Muscle of arm (tissue), 1 donor: ENCODE measurements at regions not wholly inside any gene's neighbourhood (a gene's known extent, or its start where the extent isn't known, plus 50 kb on each side); places are given as distances from the start of the nearest gene placed in this dataset.

Source experiments
- DNase-seq: peaks from one replicate; pipeline ENCODE4 v3.0.0-alpha.2; 2013

- DNase-seq: no peak
Observed at GRCh38 chr2:109070290-109070689, 58.7 kb upstream of the SH3RF3 start.

- DNase-seq: no peak
Observed at GRCh38 chr2:109069331-109070194, 59.4 kb upstream of the SH3RF3 start.

DNA sequence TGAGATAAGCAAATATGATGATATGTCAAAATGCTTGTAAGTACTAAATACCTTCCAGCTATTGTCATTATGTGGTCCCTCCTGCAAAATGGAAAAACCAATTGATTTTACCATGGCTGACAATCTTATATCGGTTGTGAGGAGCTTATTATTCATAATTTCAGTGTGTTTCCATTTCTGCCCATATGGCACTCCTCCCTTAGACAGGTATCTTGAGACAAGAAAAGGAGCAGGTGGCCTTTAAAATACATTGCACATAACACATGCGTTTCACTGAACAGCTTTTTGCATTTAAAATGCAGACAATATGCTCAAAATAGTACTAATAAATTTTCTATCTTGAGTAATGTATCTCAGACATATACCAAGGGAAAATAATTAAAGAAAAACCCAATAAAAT is 60.2 kb upstream of the SH3RF3 start:
- no peak for DNase-seq

DNA sequence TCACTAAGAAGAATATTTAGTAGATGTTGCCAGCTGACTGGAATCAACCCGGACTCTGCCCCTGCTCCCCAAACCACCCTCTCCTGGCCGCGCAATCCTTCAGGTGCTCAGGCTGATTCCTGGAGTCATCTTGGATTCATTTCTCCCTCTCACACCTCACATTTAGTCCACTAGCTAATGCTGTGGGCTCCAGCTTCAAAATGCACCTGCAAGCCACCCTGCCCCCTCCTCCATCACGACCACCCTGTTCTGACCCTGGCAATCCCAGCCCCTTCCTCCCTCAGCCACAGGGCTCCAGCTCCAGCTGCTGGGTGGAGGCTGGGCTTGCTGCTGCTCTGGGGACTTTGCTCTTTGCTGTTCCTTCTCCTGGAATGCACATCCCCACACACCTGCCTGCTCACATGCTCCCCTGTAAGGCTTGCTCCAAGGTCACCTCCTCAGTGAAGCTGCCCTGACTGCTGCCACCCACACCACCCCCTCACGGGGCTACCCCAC is 61.3 kb upstream of the SH3RF3 start:
- no peak for DNase-seq

DNA sequence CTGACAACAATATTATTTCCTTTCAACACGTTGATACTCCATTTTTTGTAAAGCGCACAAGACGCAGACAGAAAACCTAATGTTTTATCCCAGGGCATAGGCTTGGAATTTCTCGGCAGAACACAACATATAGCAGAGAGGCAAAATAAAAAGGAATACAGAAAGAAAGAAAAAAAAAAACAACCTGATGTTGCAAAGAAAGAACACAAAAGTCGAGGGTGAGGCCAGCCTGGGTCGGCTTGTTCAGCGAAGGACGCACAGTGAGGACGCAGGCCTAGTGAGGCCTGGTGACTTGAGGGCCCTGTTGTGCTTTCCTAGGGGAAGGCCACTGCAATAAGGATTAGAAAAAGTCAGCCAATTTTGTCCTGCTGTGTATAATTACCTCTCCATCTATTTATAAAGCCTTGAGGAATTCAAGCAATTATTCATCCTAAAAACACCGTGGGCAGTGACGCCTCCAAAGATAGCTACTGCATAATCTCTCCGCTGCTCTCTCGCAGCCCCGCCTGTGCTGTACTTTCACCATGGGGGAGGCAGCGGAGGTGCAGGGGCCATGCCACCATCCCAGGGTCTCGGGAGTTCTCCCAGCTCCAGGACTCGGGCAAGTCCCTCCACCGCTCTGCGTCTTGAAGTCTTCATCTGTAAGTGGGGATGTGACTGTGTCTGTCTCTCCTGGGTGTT is 61.9 kb upstream of the SH3RF3 start:
- DNase-seq: no peak

DNA sequence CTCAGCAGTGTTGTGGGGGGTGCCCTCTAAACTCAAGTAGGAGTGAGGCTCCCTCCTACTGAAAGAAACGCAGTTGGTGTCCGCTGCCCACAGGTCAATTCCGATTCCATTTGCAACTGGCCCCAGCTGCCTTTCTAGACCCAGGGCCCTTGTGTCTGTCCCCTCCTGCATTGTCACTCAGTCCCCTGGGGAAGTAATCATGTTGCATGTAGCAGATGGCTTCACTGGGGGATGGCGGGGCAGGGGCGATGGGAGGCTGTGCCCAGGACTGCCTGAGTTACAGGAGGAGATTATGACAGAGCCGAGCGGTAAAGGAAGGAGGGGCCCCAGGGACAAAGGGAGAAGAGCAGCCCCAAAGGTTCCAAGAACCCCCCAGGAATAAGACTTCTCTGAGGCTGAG is 62.5 kb upstream of the SH3RF3 start:
- no peak for DNase-seq

DNA sequence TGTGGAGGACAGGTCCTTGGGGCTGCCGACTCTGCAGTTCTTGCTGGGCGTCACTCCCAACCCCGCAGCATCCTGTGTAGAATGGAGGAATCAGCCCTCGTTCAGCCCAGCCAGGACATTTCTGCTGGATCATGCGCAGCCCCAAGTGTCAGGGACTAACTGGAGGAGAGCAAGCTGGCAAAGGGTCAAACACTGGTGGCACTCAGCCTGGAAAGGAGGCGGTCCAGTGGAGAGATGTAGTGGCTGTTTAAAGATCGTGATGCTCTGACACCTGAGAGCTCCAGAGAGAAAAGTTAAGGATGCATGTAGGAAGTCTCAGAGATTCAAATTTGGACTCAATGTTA is 63.6 kb upstream of the SH3RF3 start:
- DNase-seq: peak; percentile 18

- DNase-seq: no peak
Observed at GRCh38 chr2:109064660-109065390, 64.2 kb upstream of the SH3RF3 start.

- DNase-seq: no peak
Observed at GRCh38 chr2:109062859-109063700, 65.9 kb upstream of the SH3RF3 start.

GRCh38 chr2:109062145-109062858 is 66.7 kb upstream of the SH3RF3 start:
- no peak for DNase-seq

DNA sequence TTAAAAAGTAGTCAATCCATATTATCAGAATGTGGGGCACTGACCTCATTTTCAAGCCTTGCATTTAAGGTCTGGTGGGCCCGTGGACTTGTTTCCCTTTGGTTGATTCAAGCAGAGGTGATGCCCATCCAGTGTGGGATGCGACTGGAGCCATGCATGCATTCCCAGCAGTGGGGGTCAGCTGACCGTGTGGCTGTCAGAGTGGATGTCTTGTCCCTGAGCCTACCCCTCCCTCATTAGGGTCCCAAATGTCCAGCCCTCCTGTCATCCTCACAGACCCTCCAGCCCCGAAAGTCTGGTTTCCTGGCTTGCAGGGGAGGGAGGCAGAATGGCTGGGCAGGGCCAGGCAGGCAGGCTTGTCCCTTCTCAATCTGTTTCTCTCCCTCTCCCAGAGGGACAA is 67.3 kb upstream of the SH3RF3 start:
- DNase-seq: no peak

DNA sequence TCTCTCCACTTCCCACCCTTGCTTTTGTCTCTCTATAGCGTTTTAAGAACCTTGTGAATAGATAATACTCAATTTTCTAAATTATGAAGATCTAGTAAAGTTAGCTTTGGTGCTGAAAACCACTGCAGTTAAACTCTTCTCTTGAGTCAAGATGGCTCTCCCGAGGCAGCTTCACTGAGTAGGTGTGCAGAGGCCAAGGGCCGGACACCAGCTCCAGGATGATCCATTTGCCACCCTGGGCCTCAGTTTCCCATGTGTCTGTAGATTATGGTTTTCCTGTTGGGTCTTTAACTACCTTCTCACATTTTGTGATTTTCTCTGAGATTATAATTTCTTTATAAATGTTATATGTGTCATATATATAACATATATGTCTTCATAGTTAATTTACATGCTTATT is 68.5 kb upstream of the SH3RF3 start:
- no peak for DNase-seq

GRCh38 chr2:109059474-109060165 is 69.4 kb upstream of the SH3RF3 start:
- no peak for DNase-seq

GRCh38 chr2:109058802-109059201 is 69.8 kb upstream of the EDAR start:
- DNase-seq: no peak

- no peak for DNase-seq
Observed at GRCh38 chr2:109058191-109058632, 69.2 kb upstream of the EDAR start.

DNA sequence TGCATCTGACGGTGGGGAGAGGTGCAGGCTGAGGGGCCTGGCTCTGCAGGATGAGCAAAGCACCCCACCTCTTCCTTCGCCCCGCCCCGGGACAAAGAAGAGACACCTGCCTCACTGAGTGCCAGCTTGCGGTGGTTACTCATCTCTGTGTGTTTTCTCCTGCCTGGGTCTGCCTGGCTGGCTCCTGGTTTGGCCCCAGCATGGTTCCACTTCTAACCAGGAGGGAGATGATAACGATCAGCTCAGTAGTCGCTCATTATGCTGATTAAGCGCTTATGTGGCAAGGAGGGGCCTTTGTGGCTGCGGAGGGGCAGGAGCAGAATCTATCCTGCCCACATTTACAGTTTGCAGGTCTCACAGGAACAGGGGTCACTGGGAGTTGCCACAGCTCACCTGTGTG is 68.7 kb upstream of the EDAR start:
- DNase-seq: no peak

DNA sequence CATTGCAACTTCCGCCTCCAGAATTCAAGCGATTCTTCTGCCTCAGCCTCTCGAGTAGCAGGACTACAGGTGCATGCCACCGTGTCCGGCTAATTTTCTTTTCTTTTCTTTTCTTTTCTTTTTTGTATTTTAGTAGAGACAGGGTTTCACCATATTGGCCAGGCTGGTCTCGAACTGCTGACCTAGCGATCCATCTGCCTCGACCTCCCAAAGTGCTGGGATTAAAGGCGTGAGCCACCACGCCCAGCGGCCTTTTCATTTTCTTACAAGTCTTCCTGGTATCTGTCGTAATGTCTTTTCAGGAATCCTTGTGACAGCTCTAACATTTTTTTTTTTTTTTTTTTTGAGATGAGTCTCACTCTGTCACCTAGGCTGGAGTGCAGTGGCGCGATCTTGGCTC is 66.4 kb upstream of the EDAR start:
- no peak for DNase-seq

- DNase-seq: no peak
Observed at GRCh38 chr2:109054865-109055264, 65.8 kb upstream of the EDAR start.

DNA sequence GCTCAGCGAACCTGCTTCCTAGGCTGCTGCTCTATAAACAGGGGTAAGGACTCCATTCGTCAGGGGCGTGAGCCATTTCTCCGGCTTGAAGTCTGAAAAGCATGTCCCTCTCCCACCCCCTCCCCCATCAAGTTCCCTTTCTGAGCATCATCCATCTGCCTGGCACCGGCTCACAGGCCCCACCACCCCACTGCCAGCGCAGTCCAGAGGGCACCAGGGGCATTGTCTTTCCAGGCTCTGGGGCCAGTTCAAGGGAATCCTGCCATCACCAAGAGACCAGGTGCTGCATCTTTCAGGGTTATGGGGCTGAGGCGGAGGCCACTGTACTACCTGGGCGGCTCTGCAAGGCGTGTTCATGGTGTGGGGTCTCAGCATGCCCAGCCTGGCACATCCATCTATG is 64.7 kb upstream of the EDAR start:
- DNase-seq: no peak

DNA sequence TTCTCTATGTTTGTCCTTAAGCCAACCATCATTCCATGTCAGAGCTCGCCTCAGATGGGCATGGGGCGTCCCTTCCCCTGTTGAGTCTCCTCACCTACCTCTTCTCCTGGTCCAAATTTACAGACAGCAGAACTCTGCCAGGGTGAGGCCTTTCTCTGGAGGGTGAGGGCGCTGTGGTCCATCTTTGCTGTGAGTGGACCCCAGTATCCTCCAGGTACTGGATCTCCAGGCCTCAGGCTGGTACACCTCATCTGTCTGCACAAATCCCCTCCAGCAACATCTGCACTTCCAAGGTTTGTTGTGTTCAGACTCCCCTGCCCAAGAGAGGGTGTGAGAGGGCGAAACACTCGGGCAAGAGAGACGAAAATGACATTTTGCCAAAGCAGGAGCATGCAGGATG is 63.9 kb upstream of the EDAR start:
- no peak for DNase-seq
